GM19240 (cell line): ENCODE measurements at regions not wholly inside any gene's neighbourhood (a gene's known extent, or its start where the extent isn't known, plus 50 kb on each side); places are given as distances from the start of the nearest gene placed in this dataset.

Source experiments
- DNase-seq: peaks from one replicate; pipeline ENCODE4 v3.0.0; 2011; ENCODE audit warnings: low spot score; ENCODE audit not compliant: insufficient read length

DNA sequence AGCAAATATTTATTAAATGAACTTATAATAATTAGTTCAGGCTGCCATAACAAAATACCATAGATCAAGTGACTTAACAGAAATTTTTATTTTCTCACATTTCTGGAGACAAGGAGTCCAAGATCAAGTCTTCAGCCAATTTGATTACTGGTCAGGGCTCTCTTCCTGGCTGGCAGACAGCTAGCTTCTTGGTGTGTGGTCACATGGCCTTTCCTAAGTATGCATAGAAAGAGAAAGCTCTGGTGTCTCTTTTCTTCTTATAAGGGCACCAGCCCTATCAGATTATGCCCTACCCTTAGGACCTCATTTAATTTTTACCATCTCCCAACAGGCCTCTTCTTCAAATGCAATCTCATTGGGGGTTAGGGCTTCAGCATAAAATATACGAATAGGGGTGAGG lies 438.5 kb upstream of the INTU start:
- DNase-seq: no peak

DNA sequence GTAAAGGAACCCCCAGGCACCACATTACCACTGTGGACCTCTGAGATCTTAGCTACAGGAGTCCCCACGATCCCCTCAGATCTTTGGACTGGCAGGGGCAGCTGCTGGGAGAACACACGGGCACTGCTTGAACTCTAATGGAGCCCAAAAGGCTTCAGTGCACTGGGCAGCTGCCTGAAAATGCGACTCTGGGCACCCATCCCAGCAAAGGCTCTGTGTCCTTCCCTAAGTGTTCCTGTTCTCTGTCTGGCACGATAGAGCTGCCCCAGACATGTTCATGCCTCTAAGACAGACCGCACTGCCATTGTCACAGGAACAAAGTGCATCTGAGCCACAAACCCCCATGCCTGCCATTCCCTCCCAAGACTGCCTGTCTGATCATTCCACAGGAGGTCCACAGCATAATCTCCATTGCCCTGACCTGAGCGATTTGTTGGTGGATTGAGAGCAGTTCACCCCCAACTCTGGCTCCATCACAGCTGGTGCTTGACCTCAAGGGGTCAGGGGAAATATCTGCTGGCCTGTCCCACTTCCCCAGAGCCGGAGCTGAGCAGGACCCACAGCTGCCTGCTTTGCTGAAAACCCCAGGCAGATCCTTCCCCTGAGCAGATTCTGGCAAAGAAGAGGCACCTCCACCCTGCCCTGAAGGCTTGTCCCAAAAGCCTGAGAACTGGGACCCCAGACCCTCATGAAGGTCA lies 436.0 kb upstream of the INTU start:
- no peak for DNase-seq

- DNase-seq: no peak
These were observed 429.1 kb upstream of the INTU start for GRCh38 chr4:127203562-127204200.

DNA sequence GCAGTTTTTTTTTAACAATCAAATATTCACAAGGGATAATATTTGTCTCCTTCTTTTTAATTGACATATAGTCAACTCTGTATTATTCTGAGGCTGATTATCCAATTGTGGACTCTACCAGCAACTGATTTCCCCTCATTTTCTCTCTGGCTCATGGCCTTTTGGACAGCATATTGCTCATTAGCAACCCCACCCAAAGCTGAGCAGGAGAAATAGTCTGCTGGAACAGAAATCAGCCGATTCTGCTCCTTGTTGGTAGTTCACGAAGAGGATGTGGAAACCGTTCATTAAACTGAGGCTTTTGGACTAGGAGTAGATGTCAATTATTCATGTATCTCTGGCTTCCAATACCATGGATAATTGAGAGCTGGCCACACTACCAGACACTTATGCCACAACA lies 428.4 kb upstream of the INTU start:
- no peak for DNase-seq

GRCh38 chr4:127209580-127210095 lies 423.1 kb upstream of the INTU start:
- no peak for DNase-seq

GRCh38 chr4:127210893-127211649 lies 421.7 kb upstream of the INTU start:
- no peak for DNase-seq

DNA sequence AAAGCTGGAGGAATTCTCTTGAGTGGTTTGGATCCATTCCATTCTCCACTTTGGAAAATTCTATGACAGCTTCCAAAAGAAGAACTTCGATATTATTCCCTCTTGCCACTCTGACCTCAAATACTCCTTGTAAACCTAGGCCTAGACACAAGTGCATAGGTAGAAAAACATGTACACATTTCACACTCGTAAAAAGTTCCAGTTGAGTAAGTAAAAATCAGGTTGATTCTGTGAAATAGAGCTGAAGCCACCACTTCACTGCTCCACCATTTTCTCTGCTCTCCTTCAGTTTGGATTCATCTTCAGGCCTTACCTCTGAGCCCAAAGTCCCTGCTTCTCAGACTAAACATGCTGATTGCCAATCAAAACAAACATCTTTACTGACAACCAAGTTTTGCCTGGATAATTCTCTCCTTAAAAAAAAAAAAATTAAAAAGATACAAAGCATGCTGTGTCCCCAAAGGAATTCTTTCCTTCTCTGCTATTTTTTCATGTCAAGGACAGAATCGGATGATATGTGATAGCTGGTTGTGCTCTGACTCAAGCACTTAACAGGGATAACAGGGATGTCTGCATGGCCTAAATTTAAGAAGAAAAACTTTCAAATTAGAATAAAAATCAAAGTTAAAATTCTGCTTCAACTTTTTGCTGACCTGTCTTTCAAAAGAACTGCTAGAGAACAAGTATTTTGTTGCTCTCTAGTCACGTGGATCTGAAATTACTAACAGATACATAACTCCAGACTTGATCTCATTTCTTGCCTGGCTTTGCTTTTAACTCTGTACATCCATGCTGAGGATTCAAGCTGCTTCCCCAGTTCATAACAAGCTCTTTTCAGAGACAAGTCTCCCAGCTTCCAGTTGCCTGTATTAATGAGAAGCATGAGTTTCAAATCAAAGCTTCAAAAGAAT lies 420.9 kb upstream of the INTU start:
- DNase-seq: no peak

GRCh38 chr4:127212701-127213100 lies 420.1 kb upstream of the INTU start:
- no peak for DNase-seq

DNA sequence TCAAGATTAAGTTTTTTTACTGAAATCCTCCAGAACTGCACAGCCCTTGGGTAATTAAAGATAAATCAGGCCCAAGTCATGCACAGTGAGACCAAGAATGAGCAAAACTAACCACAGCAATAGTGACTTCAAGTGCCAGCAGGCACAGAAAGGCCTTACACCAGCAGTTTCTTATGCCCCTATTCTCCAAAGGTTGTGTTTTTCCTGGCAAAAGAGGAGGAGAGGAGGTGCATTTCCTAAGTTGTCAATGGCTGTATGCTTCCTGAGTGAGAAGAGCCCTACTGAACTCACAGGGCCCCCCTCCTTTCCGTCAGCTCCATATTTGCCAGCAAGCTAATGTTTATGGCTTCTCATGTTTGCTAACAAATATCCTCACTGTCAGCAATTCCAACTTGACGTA lies 418.7 kb upstream of the INTU start:
- no peak for DNase-seq

DNA sequence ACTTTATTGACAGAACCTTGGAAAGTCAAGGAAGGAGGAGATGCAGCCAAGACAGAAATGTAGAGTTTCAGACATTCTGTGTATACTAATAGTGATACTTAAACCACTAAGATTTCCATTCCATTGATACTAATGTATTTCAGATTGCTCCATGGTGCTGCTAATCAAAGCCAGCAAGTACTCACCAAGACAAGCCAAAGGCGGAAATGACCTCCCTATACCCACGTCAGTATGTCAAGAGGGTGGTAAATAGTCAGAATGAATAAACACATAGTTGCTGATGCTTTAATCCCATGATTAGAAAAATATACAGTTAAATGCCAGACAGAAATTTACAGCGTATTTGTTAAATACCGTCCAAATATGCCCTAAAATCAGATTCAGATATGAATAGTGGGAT lies 417.8 kb upstream of the INTU start:
- DNase-seq: no peak

DNA sequence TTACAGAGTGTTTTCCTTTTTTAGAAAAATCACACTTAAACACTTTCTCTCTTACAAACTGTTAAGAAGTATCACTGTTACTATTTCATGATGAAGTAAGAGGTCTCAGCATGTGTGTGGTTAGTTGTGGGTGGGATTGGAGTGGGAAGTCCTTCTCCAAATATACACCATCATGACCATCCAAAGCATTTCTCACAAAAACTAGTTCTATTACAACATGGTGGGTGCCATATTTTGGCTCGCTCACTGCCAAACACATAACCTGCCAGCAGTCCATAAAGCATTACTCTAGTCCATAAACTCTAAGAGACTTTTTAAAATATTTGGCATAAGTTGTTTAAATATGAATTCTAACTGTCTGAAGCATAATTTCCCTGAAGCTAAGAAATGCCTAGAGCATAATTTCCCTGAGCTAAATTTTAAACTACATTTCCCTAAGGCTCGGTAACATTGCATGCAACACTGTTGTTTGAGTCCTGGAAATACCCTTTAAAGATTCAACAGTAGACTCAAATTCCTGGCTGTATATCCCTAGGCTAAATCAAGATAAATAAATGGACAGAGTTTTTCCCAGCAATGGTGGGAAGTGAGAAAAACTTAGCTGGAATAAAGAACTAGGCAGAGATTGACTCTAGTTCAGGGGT lies 415.0 kb upstream of the INTU start:
- DNase-seq: no peak

DNA sequence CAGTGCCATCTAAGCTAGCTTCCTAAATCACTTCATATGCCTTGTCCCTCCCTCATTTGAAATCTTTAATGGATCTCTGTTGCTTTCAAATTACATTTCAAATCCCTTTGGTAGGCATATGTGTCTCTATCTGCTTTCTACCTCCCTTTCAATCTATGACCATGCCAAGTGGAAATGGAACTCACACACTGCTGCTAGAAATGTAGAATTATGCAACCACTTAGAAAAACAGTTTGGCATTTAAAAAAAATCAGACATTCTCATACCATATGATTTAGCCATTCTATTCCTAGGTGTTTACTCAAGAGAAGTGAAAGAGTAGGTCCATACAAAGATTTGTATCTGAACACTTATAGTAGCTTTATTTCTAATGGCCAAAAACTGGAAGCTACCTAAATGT lies 413.5 kb upstream of the INTU start:
- no peak for DNase-seq

DNA sequence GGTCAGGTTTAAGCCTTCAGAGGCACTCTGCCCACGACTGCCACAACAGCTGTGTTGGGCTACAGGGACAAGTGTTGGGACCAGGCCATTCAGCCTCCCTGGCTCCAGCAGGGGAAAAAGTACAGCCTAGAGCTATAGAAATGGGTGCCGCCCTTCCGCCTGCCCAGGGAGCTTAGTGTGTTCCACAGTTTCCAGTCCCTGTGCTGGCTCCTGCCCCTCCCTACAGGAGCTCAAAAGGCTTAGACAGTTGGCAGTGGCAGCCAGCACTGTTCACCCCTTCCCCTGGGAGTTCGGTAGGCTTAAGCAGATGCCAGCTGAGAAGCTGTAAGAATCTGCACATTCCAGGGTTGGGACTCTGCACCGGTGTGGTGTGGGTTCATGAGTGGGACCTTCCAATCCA lies 408.2 kb upstream of the INTU start:
- DNase-seq: no peak

DNA sequence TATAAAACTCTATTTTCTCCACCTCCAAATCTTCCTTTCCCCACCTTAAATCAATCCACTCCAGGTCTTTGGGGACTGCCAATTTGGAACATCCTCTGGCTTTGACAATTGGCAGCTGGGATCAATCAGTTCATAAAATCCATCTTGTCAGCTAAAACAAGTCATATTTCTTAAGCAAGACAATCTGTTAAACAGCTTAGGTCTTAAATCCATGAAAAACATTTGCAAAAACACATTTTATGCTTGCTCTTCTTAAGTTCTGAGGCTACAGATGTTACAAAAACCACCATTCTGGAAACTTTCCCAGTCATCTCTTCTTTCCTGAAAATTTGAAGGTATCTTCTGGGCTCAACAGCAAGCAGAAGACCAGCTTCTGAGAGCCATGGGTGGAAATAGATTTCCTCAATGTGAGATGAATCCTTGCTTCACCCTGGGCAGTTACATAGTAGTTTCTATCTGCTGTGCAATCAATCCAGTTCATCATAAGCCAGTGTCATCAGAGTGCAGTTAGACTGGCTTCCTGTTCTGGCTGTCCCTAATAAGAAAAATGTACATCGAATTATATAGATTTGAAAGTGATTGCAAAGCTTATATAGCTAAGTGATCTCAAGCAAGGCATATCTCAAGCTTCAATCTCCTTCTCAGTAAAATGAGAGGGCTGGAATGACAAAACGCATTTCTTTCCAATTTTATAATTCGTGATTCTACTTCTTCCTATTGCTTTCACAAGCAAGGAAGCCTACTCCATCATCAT lies 402.7 kb upstream of the INTU start:
- no peak for DNase-seq

DNA sequence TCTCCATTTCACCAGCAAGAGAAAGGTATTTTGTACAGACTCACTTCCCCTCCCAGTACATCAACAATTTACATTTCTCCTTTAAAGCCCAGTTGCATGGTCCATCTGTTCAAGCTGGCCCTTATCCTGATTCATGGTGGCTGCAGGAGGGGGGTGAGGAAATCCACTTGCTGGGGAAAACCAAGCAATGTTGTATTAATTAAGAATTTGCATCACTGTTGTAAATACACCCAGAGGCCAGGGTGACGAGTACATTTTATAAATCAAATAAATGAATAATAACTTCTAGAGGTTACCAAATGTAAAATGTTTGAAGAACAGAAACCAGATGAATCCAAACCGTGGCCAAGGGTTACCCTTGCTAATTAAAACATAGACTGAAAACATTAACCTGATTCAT lies 395.9 kb upstream of the INTU start:
- no peak for DNase-seq

GRCh38 chr4:127237581-127237980 lies 395.2 kb upstream of the INTU start:
- DNase-seq: no peak

DNA sequence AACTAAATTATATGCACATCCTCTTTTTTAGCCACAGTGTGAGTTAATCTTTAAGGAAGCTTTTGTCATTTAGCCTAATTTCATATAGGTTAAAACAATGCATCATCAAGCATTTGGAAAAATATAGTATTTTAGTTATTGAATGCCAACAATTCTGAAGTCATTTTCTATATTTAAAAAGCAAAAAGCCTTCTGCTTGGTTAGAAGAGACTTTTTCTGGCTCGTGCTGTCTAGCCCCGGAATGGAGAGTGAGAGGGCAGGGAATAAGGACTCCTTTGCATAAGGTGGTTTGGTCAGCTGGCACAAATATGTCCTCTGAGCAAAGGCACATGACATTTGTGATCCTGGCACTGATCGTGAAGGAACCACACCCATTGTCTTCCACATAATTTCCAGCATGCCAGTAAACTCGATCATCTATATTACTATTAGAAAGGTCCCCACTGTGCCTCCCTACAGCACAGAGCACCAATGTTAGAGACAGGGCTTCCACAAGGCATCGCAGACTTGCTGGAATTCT lies 393.7 kb upstream of the INTU start:
- no peak for DNase-seq

- no peak for DNase-seq
These were observed 392.6 kb upstream of the INTU start for GRCh38 chr4:127239902-127240763.

DNA sequence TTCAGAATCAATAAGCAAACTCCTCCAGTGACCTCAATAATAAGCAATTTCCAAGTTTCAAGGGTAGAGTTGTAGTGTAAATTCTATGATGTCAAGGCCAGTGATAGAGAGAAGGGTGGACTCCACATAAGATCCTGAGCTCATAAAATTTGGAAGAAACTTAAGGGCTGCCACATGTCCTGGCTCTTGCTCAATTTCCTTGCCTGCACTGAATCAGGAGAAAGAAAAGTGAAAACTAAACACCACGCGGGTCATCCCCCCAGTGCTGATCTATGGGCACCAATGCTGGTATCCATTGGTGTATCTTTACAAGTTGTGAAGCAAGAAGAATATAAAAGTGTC lies 392.0 kb upstream of the INTU start:
- no peak for DNase-seq
